IPS-20b (cell line): ENCODE measurements at regions not wholly inside any gene's neighbourhood (a gene's known extent, or its start where the extent isn't known, plus 50 kb on each side); places are given as distances from the start of the nearest gene placed in this dataset.
"Not testable (repeated sequence)": the region's sequence is repeated elsewhere in the genome, so short reads cannot be mapped to it uniquely, and the experiment has no call there.

ENCODE experiments used
- H3K27ac ChIP-seq: one replicate; pipeline ENCODE4 v1.5.1; 2013; ENCODE audit warnings: low read length
- H3K27me3 ChIP-seq: 2 replicates; pipeline ENCODE4 v1.6.1; 2013; ENCODE audit warnings: mild to moderate bottlenecking, low read length, inconsistent platforms; ENCODE audit not compliant: insufficient read depth
- H3K36me3 ChIP-seq: 2 replicates; pipeline ENCODE4 v1.6.1; 2013; ENCODE audit warnings: low read depth, mild to moderate bottlenecking, inconsistent platforms, low read length, moderate library complexity; ENCODE audit not compliant: insufficient read depth
- H3K4me1 ChIP-seq: 2 replicates; pipeline ENCODE4 v1.6.1; 2013; ENCODE audit warnings: mild to moderate bottlenecking, control low read depth, inconsistent platforms, low read length, moderate library complexity; ENCODE audit not compliant: insufficient read depth
- H3K4me3 ChIP-seq: 2 replicates; pipeline ENCODE4 v1.5.1; 2013; ENCODE audit warnings: mild to moderate bottlenecking, low read length, inconsistent platforms
- H3K9ac ChIP-seq: 2 replicates; pipeline ENCODE4 v1.6.1; 2013; ENCODE audit warnings: low read depth, mild to moderate bottlenecking, inconsistent platforms, low read length, moderate library complexity
- H3K9me3 ChIP-seq: 2 replicates; pipeline ENCODE4 v1.6.1; 2013; ENCODE audit warnings: mild to moderate bottlenecking, low read depth, low read length, inconsistent platforms; ENCODE audit not compliant: insufficient read depth

DNA sequence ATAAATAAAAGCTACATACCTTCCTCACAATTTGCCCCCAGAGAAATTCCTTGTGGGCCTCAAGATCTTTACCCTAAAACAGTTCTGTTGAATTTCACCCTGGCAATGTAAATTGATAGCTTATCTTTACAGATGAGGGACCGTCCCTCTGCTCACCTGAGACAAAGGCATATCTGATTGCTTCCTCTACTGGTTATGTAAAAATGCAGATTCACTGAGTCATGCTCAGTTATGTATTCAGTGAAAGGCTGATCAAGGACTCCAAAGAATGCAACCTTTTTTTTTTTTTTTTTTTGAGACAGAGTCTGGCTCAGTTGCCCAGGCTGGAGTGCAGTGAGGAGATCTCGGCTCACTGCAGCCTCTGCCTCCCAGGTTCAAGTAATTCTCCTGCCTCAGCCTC, 64.2 kb upstream of the KMT2C start:
- not testable (repeated sequence) for H3K36me3 ChIP-seq, H3K9me3 ChIP-seq, H3K4me3 ChIP-seq, H3K9ac ChIP-seq, H3K4me1 ChIP-seq, H3K27me3 ChIP-seq, H3K27ac ChIP-seq

DNA sequence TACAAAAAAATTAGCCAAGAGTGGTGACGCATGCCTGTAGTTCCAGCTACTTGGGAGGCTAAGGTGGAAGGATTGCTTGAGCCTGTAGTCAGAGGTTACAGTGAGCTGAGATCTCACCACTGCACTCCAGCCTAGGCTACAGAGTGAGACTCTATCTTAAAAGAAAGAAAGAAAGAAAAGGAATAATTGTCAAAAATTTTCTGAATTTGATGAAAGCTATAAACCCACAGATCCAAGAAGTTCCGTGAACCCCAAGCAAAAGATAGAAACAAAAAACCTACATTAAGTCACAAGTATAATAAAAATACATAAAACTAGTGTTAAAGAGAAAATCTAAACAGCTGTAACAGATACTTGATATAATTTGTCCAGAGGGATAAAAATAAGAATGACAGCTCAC, 60.1 kb upstream of the KMT2C start:
- Histone ChIP-seq H3K4me1 (no peaks in the 10 kb centered on the region), H3K9me3 (no peaks in the 10 kb centered on the region), H3K36me3 (no peaks in the 10 kb centered on the region), H3K27ac (no peak overlapping the region), H3K27me3 (no peaks in the 10 kb centered on the region), H3K4me3 (no peak overlapping the region), H3K9ac (no peak overlapping the region)

DNA sequence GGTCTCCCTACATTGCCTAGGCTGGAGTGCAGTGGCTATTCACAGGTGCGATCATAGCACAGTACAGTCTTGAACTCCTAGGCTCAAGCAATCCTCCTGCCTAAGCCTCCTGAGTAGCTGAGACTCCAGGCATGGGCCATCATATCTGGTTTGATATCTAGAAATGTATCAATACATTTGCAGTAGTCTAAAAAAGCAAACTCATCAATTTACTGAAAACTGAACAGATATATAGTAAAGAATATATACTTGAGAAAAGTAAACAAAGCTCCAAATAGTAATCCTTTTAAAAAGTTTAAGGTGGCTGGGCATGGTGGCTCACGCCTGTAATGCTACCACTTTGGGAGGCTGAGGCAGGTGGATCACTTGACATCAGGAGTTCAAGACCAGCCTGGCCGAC, 57.1 kb upstream of the KMT2C start:
- H3K9me3 ChIP-seq = no peaks in the 10 kb centered on the region
- H3K27ac ChIP-seq = no peak overlapping the region
- no peak overlapping the region for H3K9ac ChIP-seq
- no peaks in the 10 kb centered on the region for H3K4me1 ChIP-seq
- no peaks in the 10 kb centered on the region for H3K36me3 ChIP-seq
- no peak overlapping the region for H3K4me3 ChIP-seq
- H3K27me3 ChIP-seq = no peaks in the 10 kb centered on the region

DNA sequence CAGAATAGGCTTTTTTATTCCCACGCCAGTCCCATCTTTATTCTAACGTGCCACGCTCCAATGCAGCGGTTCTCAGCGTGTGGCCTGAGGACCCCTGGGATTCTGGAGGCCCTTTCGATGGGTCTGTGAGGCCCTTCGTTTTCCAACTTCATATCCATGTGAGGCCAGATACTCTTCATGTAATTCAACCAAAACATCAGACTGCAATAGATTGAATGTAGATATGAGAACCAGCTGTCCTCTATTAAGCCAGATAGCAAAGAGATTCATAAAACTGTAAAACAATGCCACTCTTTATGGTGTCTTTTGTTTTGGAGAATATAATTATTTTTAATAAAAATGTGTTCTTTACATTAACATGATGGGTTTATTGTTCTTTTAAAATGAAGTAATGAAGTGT, 53.2 kb upstream of the KMT2C start:
- Histone ChIP-seq H3K27me3 (no peaks in the 10 kb centered on the region), H3K4me1 (no peaks in the 10 kb centered on the region), H3K36me3 (no peaks in the 10 kb centered on the region), H3K4me3 (no peak overlapping the region), H3K9ac (no peak overlapping the region), H3K27ac (no peak overlapping the region), H3K9me3 (no peaks in the 10 kb centered on the region)

DNA sequence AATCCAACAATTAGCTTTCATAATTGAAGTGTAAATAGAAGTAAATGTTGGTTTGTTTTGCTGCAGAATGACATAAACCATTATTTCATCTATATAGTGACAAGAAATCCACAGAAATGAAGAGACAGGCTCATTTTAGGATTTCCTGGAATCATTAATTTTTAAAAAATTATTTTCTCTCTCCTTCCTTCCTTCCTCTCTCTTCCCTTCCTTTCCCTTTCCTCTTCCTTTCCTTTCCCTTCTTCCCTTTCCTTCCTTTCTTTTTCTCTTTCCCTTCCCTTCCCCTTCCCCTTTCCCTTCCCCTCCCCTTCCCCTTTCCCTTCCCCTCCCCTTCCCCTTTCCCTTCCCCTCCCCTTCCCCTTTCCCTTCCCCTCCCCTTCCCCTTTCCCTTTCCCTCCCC, 51.2 kb upstream of the KMT2C start:
- Histone ChIP-seq H3K36me3 (no peaks in the 10 kb centered on the region), H3K9ac (no peak overlapping the region), H3K9me3 (no peaks in the 10 kb centered on the region), H3K27ac (no peak overlapping the region), H3K4me1 (no peaks in the 10 kb centered on the region), H3K4me3 (no peak overlapping the region), H3K27me3 (no peaks in the 10 kb centered on the region)

DNA sequence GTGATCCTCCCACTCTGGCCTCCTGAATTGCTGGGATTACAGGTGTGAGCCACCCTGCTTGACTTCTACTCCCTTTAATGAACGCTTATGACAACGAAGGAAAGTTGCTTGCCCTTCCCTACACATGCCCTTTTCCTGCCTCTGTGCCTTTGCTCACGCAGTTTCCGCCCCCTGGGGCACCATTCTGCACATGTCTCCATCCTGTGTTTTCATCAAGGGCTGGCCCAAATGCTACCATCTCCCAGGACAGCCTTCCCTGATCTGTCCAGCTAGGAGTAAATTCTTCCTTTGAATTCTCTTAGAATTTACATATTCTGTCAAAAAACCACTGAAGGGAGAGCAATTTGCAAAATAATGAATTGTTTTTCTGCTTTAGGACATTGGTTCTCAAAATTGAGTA, 50.0 kb upstream of the KMT2C start:
- no peaks in the 10 kb centered on the region for H3K36me3 ChIP-seq
- no peak overlapping the region for H3K9ac ChIP-seq
- H3K4me3 ChIP-seq = no peak overlapping the region
- no peaks in the 10 kb centered on the region for H3K9me3 ChIP-seq
- H3K4me1 ChIP-seq = no peaks in the 10 kb centered on the region
- H3K27ac ChIP-seq = no peak overlapping the region
- H3K27me3 ChIP-seq = no peaks in the 10 kb centered on the region
